ENCODE measurements at regions not wholly inside any gene's neighbourhood (a gene's known extent, or its start where the extent isn't known, plus 50 kb on each side); places are given as distances from the start of the nearest gene placed in this dataset.

- H3K4me3 ChIP-seq = no peak overlapping the region
- WGBS, 4 donors = 40 to 55% (median 51%) methylated on average over 1 of the region's 1 CpG
- no peaks in the 10 kb centered on the region for H3K36me3 ChIP-seq (replicated peaks in 1 of 2)
- no peak for DNase-seq
- H3K27ac ChIP-seq = no peak overlapping the region
- H3K4me1 ChIP-seq (replicated peaks in 1 of 2) = no peaks in the 10 kb centered on the region
- H3K27me3 ChIP-seq = no peaks in the 10 kb centered on the region
- TF ChIP-seq POLR2A (IDR thresholded peaks at IDR 0.05) (no peak), CTCF (IDR thresholded peaks at IDR 0.05) (no peak)
- intact Hi-C loops (cut with DNase I) = no loop called here
- H3K9me3 ChIP-seq (replicated peaks in 1 of 3) = no peaks in the 10 kb centered on the region
Observed at GRCh38 chr7:41220266-41220665, 482.6 kb downstream of the INHBA start.

DNA sequence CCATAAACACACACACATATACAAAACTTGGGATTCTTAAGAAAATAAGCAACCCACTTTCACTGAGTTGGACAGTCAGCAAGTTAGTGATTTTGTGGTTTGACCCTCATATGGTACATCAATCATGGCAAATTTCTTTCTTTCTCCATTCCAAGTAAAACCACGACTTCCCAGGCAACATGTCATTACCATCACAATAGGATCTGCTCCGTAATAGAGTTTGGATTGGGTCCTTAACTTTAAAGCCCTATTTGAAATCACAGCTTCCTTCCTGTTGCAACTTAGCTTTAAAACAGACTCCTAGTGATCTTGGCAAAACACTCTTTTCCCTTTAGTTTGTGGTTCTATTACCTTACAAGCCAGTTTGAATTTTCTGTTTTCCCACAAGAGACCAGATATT is 483.6 kb downstream of the INHBA start:
- no peaks in the 10 kb centered on the region for H3K27me3 ChIP-seq
- no peaks in the 10 kb centered on the region for H3K36me3 ChIP-seq (replicated peaks in 1 of 2)
- H3K4me1 ChIP-seq (replicated peaks in 1 of 2) = no peaks in the 10 kb centered on the region
- WGBS, 4 donors = 24 to 38% (median 33%) methylated on average over 2 of the region's 2 CpGs
- no peak overlapping the region for H3K4me3 ChIP-seq
- H3K9me3 ChIP-seq (replicated peaks in 1 of 3) = no peaks in the 10 kb centered on the region
- DNase-seq = no peak
- TF ChIP-seq CTCF (IDR thresholded peaks at IDR 0.05) (no peak), POLR2A (IDR thresholded peaks at IDR 0.05) (no peak)
- H3K27ac ChIP-seq = no peak overlapping the region
- intact Hi-C loops (cut with DNase I) = no loop called here

DNA sequence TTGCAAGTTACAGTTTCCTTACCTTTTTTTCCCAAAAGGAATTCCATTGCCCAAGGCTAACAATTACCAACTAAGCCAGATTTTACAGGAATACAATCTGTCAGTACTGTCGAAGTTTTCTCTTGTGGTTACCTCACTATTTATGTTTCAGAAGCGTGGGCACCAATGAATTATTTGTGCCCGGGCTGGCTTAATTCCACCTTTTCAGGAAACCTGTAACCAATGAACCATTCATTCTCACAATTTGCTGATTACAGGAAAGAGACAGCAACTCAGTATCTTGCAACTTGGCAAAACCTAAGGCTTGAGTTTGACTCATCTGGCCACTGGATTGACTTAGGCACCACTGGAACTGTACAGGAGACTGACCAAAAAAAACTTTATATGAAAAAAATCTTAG is 485.6 kb downstream of the INHBA start:
- Histone ChIP-seq H3K27ac (no peak overlapping the region), H3K4me3 (no peak overlapping the region), H3K9me3 (replicated peaks in 1 of 3) (no peaks in the 10 kb centered on the region), H3K36me3 (replicated peaks in 1 of 2) (no peaks in the 10 kb centered on the region), H3K4me1 (replicated peaks in 1 of 2) (no peaks in the 10 kb centered on the region), H3K27me3 (no peaks in the 10 kb centered on the region)
- TF ChIP-seq POLR2A (IDR thresholded peaks at IDR 0.05) = no peak
- TF ChIP-seq CTCF (IDR thresholded peaks at IDR 0.05) = no peak
- DNase-seq = no peak
- intact Hi-C loops (cut with DNase I) = no loop called here
- 67 to 83% (median 75%) methylated on average over 3 of the region's 3 CpGs for WGBS, 4 donors

DNA sequence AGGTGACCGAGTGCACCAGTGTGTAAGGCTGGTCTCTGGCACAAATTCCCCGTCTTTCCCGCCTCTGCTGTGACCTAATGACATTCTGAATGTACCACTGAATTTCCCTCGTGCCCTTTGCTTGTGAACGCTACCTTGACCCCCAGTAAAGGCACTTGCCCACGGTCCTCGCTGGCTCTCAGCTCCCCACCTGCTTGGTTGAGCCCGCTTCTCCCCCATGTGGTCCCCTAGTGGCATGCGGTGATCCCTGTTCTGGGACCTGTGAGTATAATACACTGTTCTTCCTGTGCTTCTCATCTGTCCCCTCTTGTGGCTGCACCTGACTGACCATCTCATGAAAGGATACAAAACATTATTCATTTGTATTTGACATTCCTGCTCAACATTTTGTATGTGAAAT is 495.7 kb downstream of the INHBA start:
- TF ChIP-seq POLR2A (IDR thresholded peaks at IDR 0.05) (no peak), CTCF (IDR thresholded peaks at IDR 0.05) (no peak)
- 76 to 81% (median 78%) methylated on average over 9 of the region's 9 CpGs for WGBS, 4 donors
- Histone ChIP-seq H3K36me3 (replicated peaks in 1 of 2) (no peaks in the 10 kb centered on the region), H3K27me3 (no peaks in the 10 kb centered on the region), H3K4me3 (no peak overlapping the region), H3K4me1 (replicated peaks in 1 of 2) (no peaks in the 10 kb centered on the region), H3K9me3 (replicated peaks in 1 of 3) (no peaks in the 10 kb centered on the region), H3K27ac (no peak overlapping the region)
- no peak for DNase-seq
- intact Hi-C loops (cut with DNase I) = no loop called here
